ENCODE measurements at regions not wholly inside any gene's neighbourhood (a gene's known extent, or its start where the extent isn't known, plus 50 kb on each side); places are given as distances from the start of the nearest gene placed in this dataset.
"Not testable (repeated sequence)": the region's sequence is repeated elsewhere in the genome, so short reads cannot be mapped to it uniquely, and the experiment has no call there.

DNA sequence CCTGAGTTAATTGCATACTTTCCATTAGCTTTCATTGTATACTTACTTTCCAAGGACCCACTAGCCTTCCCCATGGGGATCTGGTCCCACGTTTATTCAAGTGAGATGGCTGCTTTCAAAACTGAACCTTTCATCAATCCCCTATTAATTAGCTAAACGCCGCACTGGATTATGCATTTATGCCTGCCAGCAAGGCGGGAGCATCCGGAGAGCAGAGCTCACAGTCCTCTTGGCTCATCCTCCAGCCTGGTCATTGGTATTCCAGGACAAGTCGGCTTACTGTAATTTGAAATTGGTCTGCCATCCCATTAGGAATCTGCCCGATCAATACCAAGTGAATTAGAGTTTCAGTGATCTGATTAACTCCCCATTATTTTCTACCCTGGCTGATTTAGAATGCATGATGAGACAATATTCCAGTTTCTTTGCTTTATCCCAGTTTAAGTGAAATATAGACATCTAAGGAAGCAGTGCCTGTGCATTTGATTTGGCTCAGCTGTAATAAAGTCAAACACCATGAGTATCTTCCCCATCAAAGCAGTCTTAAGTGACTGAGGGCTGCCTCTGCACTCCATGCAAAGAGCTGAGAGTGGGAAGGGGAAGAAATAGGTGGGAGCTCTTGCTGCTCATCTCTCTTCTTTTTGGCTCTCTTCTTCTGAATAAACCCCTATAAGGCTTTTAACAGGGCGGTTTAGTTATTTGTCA, 411.4 kb downstream of the GPAT3 start:
- no peak overlapping the region for H4K5ac ChIP-seq (ENCODE audit: low read depth, low read length)
- no peak for DNase-seq
- H4K20me1 ChIP-seq (ENCODE audit: insufficient read depth, low read length): no peaks in the 10 kb centered on the region
- no peak overlapping the region for H2AFZ ChIP-seq (replicated peaks; ENCODE audit: low read length, poor library complexity)
- WGBS, 2 experiments (ENCODE audit: extremely low coverage in 2 of 2, insufficient read length in 1 of 2): no CpG with 5 or more reads among the region's 8 CpGs
- H3K4me1 ChIP-seq (ENCODE audit: control insufficient read depth, insufficient read depth, low read length): no peaks in the 10 kb centered on the region
- H4K8ac ChIP-seq (ENCODE audit: low read depth in 2 of 2, low read length in 2 of 2): no peak overlapping the region
- H3K4me3 ChIP-seq (ENCODE audit: insufficient read depth, low read depth, low read length): no peak overlapping the region
- no peak overlapping the region for H2BK20ac ChIP-seq (ENCODE audit: low read depth, low read length)
- H3K36me3 ChIP-seq (ENCODE audit: control insufficient read depth, insufficient read depth, low read length): no peaks in the 10 kb centered on the region
- H2BK5ac ChIP-seq (ENCODE audit: low read depth, low read length, poor library complexity, severe bottlenecking): no peak overlapping the region
- no peak overlapping the region for H2BK120ac ChIP-seq (ENCODE audit: low read depth, low read length)
- dilution Hi-C loops (cut with HindIII; ENCODE audit: low sequenced_read_pairs, unreplicated experiment): no loop called here
- H2AK9ac ChIP-seq (replicated peaks; ENCODE audit: low read depth, low read length, poor library complexity): no peak overlapping the region
- H3K9me3 ChIP-seq (ENCODE audit: control insufficient read depth, insufficient read depth, low read length): no peaks in the 10 kb centered on the region
- intact Hi-C loops (cut with micrococcal nuclease): loop anchor here (5.0 kb wide), 1 partner anchor 175 kb away; no protein-coding TSS in a partner anchor
- H2BK15ac ChIP-seq (ENCODE audit: low read depth, low read length): no peak overlapping the region
- no peak for TF ChIP-seq SMC3 (IDR thresholded peaks at IDR 0.05; ENCODE audit: low read depth, low read length)
- TF ChIP-seq, protein P1, sequence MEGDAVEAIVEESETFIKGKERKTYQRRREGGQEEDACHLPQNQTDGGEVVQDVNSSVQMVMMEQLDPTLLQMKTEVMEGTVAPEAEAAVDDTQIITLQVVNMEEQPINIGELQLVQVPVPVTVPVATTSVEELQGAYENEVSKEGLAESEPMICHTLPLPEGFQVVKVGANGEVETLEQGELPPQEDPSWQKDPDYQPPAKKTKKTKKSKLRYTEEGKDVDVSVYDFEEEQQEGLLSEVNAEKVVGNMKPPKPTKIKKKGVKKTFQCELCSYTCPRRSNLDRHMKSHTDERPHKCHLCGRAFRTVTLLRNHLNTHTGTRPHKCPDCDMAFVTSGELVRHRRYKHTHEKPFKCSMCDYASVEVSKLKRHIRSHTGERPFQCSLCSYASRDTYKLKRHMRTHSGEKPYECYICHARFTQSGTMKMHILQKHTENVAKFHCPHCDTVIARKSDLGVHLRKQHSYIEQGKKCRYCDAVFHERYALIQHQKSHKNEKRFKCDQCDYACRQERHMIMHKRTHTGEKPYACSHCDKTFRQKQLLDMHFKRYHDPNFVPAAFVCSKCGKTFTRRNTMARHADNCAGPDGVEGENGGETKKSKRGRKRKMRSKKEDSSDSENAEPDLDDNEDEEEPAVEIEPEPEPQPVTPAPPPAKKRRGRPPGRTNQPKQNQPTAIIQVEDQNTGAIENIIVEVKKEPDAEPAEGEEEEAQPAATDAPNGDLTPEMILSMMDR (conservative IDR thresholded peaks at IDR 0.05; ENCODE audit: low read depth, low read length): no peak
- TF ChIP-seq CEBPB (IDR thresholded peaks at IDR 0.05; ENCODE audit: low read depth, low read length): no peak
- no peak overlapping the region for H2AK5ac ChIP-seq (ENCODE audit: low read depth, low read length)
- ChIA-PET POLR2A (ENCODE audit: unreplicated experiment) (no interaction called here), CTCF (interaction anchor here (0.5 to 1.3 kb wide), 4 partner anchors 9 to 176 kb away, joined by 3 to 4 read pairs (median 3); no protein-coding TSS in a partner anchor)
- ATAC-seq (ENCODE audit: low read depth): no peak
- no peak overlapping the region for H3K23ac ChIP-seq (ENCODE audit: low read depth, low read length)
- no peak overlapping the region for H3K14ac ChIP-seq (replicated peaks; ENCODE audit: low read depth, low read length)
- H3K27ac ChIP-seq (ENCODE audit: insufficient read depth, low read length): no peak overlapping the region
- H3K79me1 ChIP-seq (ENCODE audit: low read depth in 1 of 2, low read length in 2 of 2): no peaks in the 10 kb centered on the region
- no peak overlapping the region for H3K56ac ChIP-seq (ENCODE audit: extremely low read depth, insufficient read depth, low read length)
- no TSS peak for BruUV-seq (replicated peaks)
- no peak overlapping the region for H4K91ac ChIP-seq (ENCODE audit: insufficient read depth, low read depth, low read length)
- in situ Hi-C loops (cut with MboI; ENCODE audit: low sequenced_read_pairs): no loop called here
- no peaks in the 10 kb centered on the region; the same call in 1 of the 2 replicates for H3K27me3 ChIP-seq (ENCODE audit: control insufficient read depth, insufficient read depth, low read length)
- no peak overlapping the region for H3K18ac ChIP-seq (ENCODE audit: low read depth, low read length)
- no peaks in the 10 kb centered on the region for H3K9me1 ChIP-seq (ENCODE audit: insufficient read depth, low read length)
- no peak overlapping the region for H3K9ac ChIP-seq (ENCODE audit: low read depth, low read length)
- no peak overlapping the region for H3K4ac ChIP-seq (ENCODE audit: low read depth, low read length)
- no peak overlapping the region for H3K4me2 ChIP-seq (ENCODE audit: low read depth, low read length)

DNA sequence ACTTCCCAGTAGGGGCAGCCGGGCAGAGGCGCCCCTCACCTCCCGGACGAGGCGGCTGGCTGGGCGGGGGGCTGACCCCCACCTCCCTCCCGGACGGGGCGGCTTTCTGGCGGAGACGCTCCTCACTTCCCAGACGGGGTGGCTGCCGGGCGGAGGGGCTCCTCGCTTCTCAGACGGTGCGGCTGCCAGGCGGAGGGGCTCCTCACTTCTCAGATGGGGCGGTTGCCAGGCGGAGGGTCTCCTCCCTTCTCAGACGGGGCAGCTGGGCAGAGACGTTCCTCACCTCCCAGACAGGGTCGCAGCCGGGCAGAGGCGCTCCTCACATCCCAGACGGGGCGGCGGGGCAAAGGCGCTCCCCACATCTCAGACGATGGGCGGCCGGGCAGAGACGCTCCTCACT, 407.8 kb downstream of the GPAT3 start:
- H2BK120ac ChIP-seq (ENCODE audit: low read depth, low read length); H3K4me2 ChIP-seq (ENCODE audit: low read depth, low read length); H3K23ac ChIP-seq (ENCODE audit: low read depth, low read length); H3K9ac ChIP-seq (ENCODE audit: low read depth, low read length); in situ Hi-C loops (cut with MboI; ENCODE audit: low sequenced_read_pairs); H2BK5ac ChIP-seq (ENCODE audit: low read depth, low read length, poor library complexity, severe bottlenecking); H3K56ac ChIP-seq (ENCODE audit: extremely low read depth, insufficient read depth, low read length); dilution Hi-C loops (cut with HindIII; ENCODE audit: low sequenced_read_pairs, unreplicated experiment); H4K20me1 ChIP-seq (ENCODE audit: insufficient read depth, low read length); H2AK9ac ChIP-seq (replicated peaks; ENCODE audit: low read depth, low read length, poor library complexity); POLR2A ChIA-PET (ENCODE audit: unreplicated experiment); H3K36me3 ChIP-seq (ENCODE audit: control insufficient read depth, insufficient read depth, low read length); CTCF ChIA-PET; H3K27ac ChIP-seq (ENCODE audit: insufficient read depth, low read length); H3K18ac ChIP-seq (ENCODE audit: low read depth, low read length); DNase-seq; H3K14ac ChIP-seq (replicated peaks; ENCODE audit: low read depth, low read length); intact Hi-C loops (cut with micrococcal nuclease); H3K27me3 ChIP-seq (ENCODE audit: control insufficient read depth, insufficient read depth, low read length); H3K9me1 ChIP-seq (ENCODE audit: insufficient read depth, low read length); H3K4me3 ChIP-seq (ENCODE audit: insufficient read depth, low read depth, low read length); H3K4ac ChIP-seq (ENCODE audit: low read depth, low read length); H3K4me1 ChIP-seq (ENCODE audit: control insufficient read depth, insufficient read depth, low read length); ATAC-seq (ENCODE audit: low read depth); H2AK5ac ChIP-seq (ENCODE audit: low read depth, low read length); H4K5ac ChIP-seq (ENCODE audit: low read depth, low read length); H2BK15ac ChIP-seq (ENCODE audit: low read depth, low read length); H4K91ac ChIP-seq (ENCODE audit: insufficient read depth, low read depth, low read length); H2AFZ ChIP-seq (replicated peaks; ENCODE audit: low read length, poor library complexity); H3K79me1 ChIP-seq (ENCODE audit: low read depth in 1 of 2, low read length in 2 of 2); BruUV-seq (replicated peaks); H3K9me3 ChIP-seq (ENCODE audit: control insufficient read depth, insufficient read depth, low read length); H4K8ac ChIP-seq (ENCODE audit: low read depth in 2 of 2, low read length in 2 of 2); H2BK20ac ChIP-seq (ENCODE audit: low read depth, low read length): not testable (repeated sequence)
- no CpG with 5 or more reads among the region's 33 CpGs for WGBS, 2 experiments (ENCODE audit: extremely low coverage in 2 of 2, insufficient read length in 1 of 2)

All from IMR-90 (cell line).